Endodermal cell (in vitro differentiated cells): ENCODE measurements at regions not wholly inside any gene's neighbourhood (a gene's known extent, or its start where the extent isn't known, plus 50 kb on each side); places are given as distances from the start of the nearest gene placed in this dataset.

Source experiments
- DNase-seq: peaks from one replicate; pipeline ENCODE4 v3.0.0-alpha.2; 2017
- H3K27ac ChIP-seq: 2 replicates; pipeline ENCODE4 v1.5.1; 2013; ENCODE audit warnings: mild to moderate bottlenecking, low read depth, low read length, moderate library complexity
- H3K27me3 ChIP-seq: 2 replicates; pipeline ENCODE4 v1.6.1; 2013; ENCODE audit warnings: mild to moderate bottlenecking, low read length, moderate library complexity; ENCODE audit not compliant: insufficient read depth, control insufficient read depth, poor library complexity, severe bottlenecking
- H3K36me3 ChIP-seq: 2 replicates; pipeline ENCODE4 v1.7.0; 2013; ENCODE audit warnings: mild to moderate bottlenecking, low read length, moderate library complexity; ENCODE audit not compliant: control insufficient read depth, insufficient read depth
- H3K4me1 ChIP-seq: one replicate; pipeline ENCODE4 v1.7.0; 2013; ENCODE audit warnings: low read length; ENCODE audit not compliant: control insufficient read depth, insufficient read depth
- H3K4me3 ChIP-seq: 2 replicates; pipeline ENCODE4 v1.5.1; 2013; ENCODE audit warnings: mild to moderate bottlenecking, low read length, moderate library complexity
- H3K9ac ChIP-seq: 2 replicates; pipeline ENCODE4 v1.6.1; 2013; ENCODE audit warnings: mild to moderate bottlenecking, low read length, moderate library complexity; ENCODE audit not compliant: poor library complexity, severe bottlenecking; ENCODE audit errors: extremely low read depth
- H3K9me3 ChIP-seq: 2 replicates; pipeline ENCODE4 v1.6.1; 2013; ENCODE audit warnings: mild to moderate bottlenecking, low read length, moderate library complexity; ENCODE audit not compliant: control insufficient read depth
- H3K27ac Mint-ChIP-seq: 2 replicates; pipeline ENCODE4 v1.8.0; 2020; ENCODE audit warnings: mixed read lengths
- H3K27me3 Mint-ChIP-seq: 2 replicates; pipeline ENCODE4 v1.8.0; 2021; ENCODE audit warnings: mild to moderate bottlenecking, mixed read lengths; ENCODE audit not compliant: insufficient read depth
- H3K36me3 Mint-ChIP-seq: 2 replicates; pipeline ENCODE4 v1.8.0; 2020; ENCODE audit warnings: low read depth, mixed read lengths
- H3K4me1 Mint-ChIP-seq: 2 replicates; pipeline ENCODE4 v1.8.0; 2020; ENCODE audit warnings: mixed read lengths
- H3K4me3 Mint-ChIP-seq: 2 replicates; pipeline ENCODE4 v1.8.0; 2020; ENCODE audit warnings: mild to moderate bottlenecking, moderate library complexity, mixed read lengths
- H3K9me3 Mint-ChIP-seq: 2 replicates; pipeline ENCODE4 v1.8.0; 2020; ENCODE audit warnings: mild to moderate bottlenecking, mixed read lengths
- WGBS, 2 experiments: methylation state at CpG; one replicate each; pipeline versions ENCODE4 v1.1.5 to v1.1.7; 2013; ENCODE audit warnings: missing lambda C conversion rate in 2 of 2, mixed read lengths in 1 of 2; ENCODE audit not compliant: insufficient coverage in 1 of 2, insufficient read length in 1 of 2; 5-methylcytosine and 5-hydroxymethylcytosine counted together
- TF ChIP-seq, protein P1 (sequence below): fragments of 200-600 bp; sonication (generic); conservative IDR thresholded peaks from 2 replicates; pipeline ENCODE4 v1.5.0; 2021; ENCODE audit warnings: antibody characterized with exemption, mild to moderate bottlenecking

DNA sequence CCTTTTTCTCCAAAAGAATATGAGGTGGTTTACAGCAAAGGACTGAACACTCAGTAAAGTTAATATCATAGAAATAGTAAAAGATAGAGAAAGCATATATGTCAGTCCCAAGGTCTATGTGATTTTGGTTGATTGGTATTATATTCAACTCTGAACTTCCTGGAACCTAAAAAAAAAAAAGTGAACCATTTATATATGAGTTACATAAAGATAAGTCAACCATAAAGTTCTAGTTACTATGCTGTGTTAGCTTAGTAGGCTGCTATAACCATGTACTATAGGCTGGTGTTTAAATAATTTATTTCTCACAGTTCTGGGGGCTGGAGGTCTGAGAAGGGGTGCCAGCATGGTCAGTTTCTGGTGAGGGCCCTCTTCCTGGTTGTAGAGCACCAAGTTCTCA, 475.6 kb downstream of the KLF12 start:
- Mint-ChIP-seq H3K27ac (no peak overlapping the region), H3K9me3 (peaks cover 2% of the 10 kb centered on the region), H3K4me3 (no peak overlapping the region), H3K36me3 (no peaks in the 10 kb centered on the region), H3K4me1 (peaks cover 4% of the 10 kb centered on the region), H3K27me3 (no peaks in the 10 kb centered on the region)
- H3K9me3 ChIP-seq, result no peaks in the 10 kb centered on the region
- DNase-seq, result no peak
- no peak overlapping the region for H3K4me3 ChIP-seq
- no peaks in the 10 kb centered on the region for H3K27me3 ChIP-seq
- H3K4me1 ChIP-seq, result no peaks in the 10 kb centered on the region
- no peaks in the 10 kb centered on the region for H3K36me3 ChIP-seq
- TF ChIP-seq, protein P1, sequence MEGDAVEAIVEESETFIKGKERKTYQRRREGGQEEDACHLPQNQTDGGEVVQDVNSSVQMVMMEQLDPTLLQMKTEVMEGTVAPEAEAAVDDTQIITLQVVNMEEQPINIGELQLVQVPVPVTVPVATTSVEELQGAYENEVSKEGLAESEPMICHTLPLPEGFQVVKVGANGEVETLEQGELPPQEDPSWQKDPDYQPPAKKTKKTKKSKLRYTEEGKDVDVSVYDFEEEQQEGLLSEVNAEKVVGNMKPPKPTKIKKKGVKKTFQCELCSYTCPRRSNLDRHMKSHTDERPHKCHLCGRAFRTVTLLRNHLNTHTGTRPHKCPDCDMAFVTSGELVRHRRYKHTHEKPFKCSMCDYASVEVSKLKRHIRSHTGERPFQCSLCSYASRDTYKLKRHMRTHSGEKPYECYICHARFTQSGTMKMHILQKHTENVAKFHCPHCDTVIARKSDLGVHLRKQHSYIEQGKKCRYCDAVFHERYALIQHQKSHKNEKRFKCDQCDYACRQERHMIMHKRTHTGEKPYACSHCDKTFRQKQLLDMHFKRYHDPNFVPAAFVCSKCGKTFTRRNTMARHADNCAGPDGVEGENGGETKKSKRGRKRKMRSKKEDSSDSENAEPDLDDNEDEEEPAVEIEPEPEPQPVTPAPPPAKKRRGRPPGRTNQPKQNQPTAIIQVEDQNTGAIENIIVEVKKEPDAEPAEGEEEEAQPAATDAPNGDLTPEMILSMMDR, result no peak
- no peak overlapping the region for H3K9ac ChIP-seq
- H3K27ac ChIP-seq, result no peak overlapping the region

DNA sequence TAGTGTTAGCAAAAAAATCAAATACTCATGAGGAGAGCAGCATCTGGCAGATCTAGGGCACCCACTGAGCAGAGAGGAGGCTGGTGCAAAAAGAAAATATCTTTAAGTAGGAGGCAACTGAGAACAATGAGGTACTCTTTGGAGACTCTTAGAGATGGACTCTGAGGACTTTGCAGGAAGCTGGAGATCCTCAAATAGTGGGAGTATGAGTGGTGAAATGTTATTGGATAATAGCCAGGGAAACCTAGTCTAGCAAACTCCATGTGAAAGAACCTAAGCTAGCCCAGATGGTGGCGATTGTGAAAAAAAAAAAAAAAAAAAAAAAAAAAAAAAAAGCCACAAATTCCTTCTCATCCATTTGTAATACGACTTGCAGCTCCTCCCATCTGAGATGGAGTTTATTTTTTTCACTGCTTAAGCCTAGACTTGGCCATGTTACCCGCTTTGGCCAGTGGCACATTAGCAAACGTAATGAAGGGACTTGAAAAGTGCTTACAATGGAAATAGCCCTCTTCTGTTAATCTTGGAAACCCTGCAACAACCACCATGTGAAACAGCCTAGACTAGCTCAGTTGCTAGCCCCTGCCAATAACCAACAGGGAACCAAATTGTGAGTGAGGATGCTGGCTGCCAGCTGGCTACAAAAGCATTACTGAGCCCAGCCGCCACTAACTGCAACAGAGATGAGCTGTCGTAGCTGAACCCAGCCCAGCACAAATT, 476.2 kb downstream of the KLF12 start:
- no peak for DNase-seq
- H3K9me3 Mint-ChIP-seq, result peaks cover 2% of the 10 kb centered on the region
- Histone ChIP-seq H3K9me3 (no peaks in the 10 kb centered on the region), H3K4me1 (no peaks in the 10 kb centered on the region), H3K27ac (no peak overlapping the region), H3K27me3 (no peaks in the 10 kb centered on the region), H3K4me3 (no peak overlapping the region), H3K9ac (no peak overlapping the region), H3K36me3 (no peaks in the 10 kb centered on the region)
- WGBS, 2 experiments, result 87 to 88% methylated on average over 3 to 5 of the region's 6 CpGs
- TF ChIP-seq, protein P1, result no peak
- no peaks in the 10 kb centered on the region for H3K36me3 Mint-ChIP-seq
- no peaks in the 10 kb centered on the region for H3K27me3 Mint-ChIP-seq
- H3K4me3 Mint-ChIP-seq, result no peak overlapping the region
- H3K4me1 Mint-ChIP-seq, result peaks cover 4% of the 10 kb centered on the region
- no peak overlapping the region for H3K27ac Mint-ChIP-seq

DNA sequence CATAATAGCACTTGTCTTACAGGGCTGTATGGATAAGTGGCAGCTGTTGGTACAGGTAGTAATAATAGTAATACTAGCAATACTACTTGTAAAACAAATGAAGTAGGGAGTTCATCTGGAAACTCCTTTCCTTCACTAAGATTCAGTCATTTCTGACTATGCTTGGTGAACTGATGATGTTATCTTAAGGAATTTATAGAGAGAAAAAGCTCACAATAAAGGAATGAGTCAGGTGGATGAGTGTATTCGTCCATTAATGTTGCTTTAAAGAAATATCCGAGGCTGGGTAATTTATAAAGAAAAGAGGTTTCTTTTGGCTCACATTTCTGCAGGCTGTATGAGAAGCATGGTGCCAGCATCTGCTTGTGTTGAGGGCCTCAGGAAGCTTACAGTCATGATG, 477.3 kb downstream of the KLF12 start:
- Mint-ChIP-seq H3K36me3 (no peaks in the 10 kb centered on the region), H3K27me3 (no peaks in the 10 kb centered on the region), H3K4me1 (peaks cover 4% of the 10 kb centered on the region), H3K27ac (no peak overlapping the region), H3K9me3 (peaks cover 2% of the 10 kb centered on the region), H3K4me3 (no peak overlapping the region)
- Histone ChIP-seq H3K27me3 (no peaks in the 10 kb centered on the region), H3K9me3 (no peaks in the 10 kb centered on the region), H3K4me3 (no peak overlapping the region), H3K9ac (no peak overlapping the region), H3K27ac (no peak overlapping the region), H3K4me1 (no peaks in the 10 kb centered on the region), H3K36me3 (no peaks in the 10 kb centered on the region)
- TF ChIP-seq, protein P1, result no peak
- 91 to 100% methylated on average over 2 of the region's 2 CpGs for WGBS, 2 experiments
- no peak for DNase-seq
